HG03280 (cell line): ENCODE measurements at regions not wholly inside any gene's neighbourhood (a gene's known extent, or its start where the extent isn't known, plus 50 kb on each side); places are given as distances from the start of the nearest gene placed in this dataset.

Experiments
- ATAC-seq: cut with Tn5 transposase; IDR thresholded peaks from one replicate; pipeline ENCODE4 v1.9.1; 2021; ENCODE audit warnings: mild to moderate bottlenecking, moderate library complexity; ENCODE audit not compliant: unreplicated experiment

DNA sequence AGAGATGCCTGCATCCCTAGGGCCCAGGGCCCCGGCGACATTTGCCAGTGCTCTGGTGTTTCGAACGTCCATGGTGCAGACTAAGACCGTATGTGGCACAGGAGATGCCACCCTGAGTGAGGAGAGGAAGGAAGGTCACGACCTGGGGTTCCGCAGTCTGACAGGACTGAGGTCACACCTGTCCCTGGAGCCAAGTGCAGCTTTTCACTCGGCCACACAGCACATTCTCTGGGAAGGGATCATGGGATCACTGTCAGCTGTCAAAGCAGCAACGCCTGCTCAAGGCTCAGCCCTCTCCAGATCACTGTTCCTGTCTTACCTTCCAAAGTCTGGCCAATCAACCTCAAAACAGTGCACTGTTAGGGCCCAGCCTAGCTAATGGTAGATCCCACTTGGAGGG, 243.6 kb downstream of the SIPA1L2 start:
- ATAC-seq: no peak

DNA sequence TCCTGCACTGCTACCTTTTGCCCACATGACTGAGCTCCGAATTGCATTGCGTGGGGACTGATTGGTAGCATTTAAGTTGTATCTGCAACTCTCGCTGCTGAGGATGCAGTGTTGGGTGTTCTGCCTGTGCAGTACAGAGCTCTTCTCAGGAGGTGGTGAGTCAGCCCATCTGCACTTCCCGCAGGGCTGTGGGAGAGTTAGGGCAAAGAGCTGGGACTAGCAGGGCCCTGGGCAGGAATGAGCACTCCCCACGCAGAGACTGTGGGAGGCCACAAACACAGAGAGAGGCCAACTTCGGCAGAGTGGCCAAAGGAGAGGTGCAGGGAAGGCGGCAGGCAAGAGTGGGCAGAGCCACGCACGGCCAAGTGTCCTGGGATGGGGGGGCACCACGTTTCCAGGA, 244.7 kb downstream of the SIPA1L2 start:
- no peak for ATAC-seq

DNA sequence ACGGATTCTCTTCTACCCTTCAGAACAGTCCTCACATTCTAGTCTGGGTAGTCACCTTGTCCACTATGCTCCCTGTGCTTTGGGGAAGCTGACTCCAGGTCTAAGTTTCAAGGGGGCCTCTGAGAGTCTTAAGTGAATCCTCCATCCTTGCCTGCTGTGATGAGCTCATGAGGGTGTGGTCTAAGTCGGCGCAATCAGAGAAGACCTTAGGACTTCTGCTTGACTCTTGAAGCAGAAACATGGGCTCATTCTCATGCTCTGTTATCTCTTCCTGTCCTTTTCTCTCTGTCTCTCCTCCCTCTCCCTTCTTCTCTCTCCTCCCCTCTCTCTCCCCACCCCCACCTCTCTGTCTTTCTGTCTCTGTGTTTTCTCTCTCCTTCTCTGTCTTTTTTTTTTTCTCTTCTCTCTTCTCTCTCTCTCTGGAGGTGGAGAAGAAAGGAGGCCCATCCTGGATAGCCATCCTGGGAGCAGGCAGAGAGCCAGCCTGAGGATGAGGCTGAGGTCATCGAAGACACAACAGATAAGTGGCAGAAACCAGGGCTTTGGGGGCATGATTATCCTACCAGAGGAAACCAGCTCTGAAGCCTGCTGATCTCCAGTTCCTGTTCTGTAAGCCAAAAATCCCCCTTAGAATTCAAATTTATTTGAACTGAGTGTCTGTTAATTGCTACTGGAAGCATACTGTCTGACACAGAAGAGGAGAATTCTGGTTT, 245.6 kb downstream of the SIPA1L2 start:
- ATAC-seq: no peak

DNA sequence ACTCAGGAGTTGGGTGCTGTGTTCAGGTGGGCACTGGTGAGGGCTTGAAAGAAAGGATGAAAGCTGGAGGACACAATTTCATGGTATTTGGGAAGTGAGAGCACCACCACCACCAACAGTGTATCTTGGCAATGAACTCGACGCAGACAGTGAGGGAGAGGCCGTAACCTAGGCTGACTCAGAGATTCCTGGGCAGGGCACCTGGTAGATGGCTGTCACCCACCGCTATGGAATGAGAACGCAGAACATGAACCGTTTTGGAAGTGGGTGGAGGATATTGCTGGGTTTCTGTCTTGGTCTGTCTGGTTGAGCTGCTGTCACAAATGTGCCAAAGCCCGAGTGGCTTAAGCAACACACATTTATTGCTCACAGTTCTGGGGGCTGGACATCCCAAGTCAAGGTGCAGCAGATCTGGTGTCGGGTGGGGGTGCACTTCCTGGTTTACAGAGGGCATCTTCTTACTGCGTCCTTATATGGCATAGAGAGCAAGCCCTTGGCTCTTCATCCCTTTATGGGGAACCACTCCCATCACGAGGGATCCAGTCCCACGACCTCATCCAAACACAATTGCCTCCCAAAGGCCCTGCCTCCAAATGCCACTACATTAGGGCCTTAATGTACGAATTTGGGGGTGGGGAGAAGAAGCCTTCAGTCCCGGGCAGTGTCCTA, 246.3 kb downstream of the SIPA1L2 start:
- no peak for ATAC-seq

DNA sequence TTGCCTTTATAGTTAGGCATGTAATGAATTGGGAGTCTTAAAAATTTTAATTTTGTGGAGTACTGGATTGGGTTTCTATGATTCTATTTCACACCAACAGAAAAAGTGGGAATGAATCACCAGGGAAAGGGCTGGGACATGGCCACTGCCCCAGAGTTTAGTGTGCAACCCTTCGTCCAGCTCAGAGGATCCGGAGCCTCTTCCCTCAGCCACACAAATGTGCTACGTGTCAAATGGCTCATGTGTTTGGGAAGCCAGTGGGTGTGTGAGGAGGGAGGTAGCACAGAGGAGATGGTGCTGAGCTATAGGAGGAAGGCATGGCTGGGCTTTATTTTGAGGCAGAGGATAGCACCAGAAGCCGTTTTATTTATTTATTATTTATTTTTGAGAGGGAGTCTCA, 247.3 kb downstream of the SIPA1L2 start:
- ATAC-seq: no peak

DNA sequence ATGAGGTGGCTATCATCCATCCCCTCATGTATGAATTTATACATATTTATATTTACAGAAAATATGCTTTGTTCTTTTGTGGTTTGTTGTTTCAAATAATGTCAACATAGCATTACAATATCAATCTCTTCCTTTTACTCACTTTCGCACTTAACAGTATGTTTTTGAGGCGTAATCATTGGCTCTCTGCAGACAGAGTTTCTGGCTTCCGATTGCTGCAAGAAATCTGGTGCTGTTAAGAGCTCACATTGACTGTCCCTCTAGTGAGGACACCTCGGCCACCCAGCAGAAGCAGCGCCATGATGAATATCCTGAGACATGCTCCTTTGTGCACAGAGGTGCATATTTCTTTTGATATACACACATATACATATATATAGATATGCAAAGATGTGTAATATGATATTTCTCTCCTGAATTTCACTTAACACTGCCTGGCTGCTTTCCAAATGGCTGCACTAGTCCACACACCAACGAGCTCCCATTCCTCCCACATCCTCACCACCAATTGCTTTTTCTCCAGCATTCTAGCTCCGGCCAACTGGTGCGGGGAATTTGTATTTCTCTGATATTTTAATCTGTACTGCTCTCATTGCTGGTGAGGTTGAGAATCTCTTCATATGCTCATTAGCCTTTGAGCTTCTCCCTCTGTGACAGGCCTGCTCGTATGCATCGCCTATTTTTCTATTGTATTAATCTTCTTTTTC, 248.4 kb downstream of the SIPA1L2 start:
- no peak for ATAC-seq

DNA sequence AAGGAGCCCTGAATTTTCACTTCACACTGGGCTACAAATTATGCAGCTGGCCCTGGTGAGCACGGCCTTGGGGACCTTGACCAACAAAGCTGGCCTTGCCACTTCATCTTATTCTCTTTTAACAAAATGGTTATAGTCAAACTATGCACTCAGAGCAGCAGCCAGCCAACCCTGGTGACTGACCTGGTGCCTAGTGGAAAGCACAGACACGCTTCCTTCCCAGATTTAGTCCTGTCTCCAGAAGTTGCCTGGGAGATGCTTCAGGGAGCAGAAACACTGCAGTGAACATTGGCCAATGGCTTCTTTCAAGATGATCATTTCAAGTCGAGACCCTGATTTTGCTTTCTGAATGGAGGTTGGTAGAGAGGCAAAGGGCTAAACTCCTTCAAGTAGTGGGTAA, 249.3 kb downstream of the SIPA1L2 start:
- ATAC-seq: no peak

DNA sequence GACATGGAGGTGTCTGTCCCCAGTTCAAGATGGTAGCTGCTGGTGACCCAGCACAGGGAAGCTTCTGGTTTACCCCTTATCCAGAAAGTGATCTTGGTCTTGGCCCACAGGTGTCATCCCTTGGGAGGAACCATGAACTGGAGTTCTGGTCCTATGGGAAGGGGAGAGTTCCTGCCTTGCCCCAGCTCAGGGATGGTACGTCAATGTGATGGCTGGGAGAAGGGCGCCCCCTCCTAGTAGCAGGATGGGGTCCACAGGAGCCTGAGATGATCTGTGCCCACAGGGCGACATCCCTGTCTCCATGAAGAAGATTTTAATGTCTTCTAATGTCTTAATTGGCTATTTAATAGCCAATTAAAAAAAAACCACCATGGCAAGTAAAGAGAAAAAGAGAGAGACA, 249.8 kb downstream of the SIPA1L2 start:
- ATAC-seq: no peak

DNA sequence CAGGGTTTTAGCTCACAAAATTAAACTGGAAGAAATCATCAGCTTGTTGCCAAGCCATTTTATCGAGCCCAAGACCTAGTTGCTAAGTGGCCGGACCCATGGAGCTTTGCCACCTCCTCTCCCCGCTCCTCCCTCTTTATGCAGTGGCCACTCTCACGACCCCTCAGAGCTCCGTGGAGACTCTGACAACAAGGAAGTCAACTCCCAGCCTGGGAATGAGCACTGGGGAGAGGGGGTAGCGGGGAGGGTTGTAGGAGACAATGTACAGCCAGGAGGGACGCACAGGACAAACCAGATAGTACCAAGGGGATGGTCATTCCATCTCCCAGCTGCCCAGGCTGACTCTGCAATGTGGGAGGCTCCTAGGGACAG, 250.9 kb downstream of the SIPA1L2 start:
- no peak for ATAC-seq

DNA sequence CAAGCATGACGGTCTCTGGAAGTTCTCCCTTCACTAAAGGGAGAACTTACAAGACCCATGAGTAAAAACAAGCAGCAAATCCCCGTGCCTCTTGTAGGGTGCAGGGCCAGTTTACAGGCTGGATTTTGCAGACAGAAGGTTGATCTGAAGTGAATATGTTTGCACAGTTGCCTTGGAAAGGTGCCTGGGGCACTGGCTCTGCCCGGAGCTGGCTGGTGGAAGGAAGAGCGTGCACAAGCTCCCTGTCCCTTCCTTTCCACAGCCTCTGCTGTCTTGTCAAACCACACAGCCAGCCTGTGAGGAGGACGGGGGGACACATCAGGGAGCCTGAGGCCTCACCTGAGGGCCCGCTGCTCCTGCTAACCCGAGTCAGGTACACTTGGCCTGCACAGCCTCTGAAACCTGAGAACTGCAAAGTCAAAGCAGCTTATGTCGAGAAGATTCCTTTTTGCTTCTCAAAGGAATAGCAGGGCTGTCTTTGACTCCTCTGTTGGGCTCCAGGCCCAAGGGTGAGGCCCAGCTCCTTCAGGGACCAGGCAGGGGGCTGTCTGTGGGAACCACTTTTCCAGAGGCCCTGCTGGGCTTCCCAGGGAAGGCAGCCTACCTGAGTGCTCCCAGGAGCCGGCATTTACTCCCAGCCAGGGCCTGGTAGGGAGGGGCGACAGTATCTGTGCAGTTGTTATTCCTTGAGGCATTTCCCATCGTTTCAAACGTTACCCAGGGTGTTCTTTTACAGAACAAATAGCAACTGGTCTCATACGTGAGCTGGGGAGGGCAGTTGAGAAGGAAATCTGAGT, 251.5 kb downstream of the SIPA1L2 start:
- ATAC-seq: no peak

DNA sequence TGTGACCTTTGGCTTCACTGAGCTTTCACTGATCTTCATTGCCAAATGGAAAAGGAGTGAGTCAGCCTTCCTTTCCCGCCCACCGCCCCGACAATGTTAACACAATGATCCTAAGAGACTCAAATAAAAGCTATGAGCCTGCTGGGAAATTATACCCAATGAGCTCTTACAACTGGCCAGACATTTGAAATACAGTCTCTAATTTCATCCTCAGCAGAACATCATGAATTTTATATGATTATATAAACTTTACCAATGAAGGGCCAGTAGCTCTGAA, 252.5 kb downstream of the SIPA1L2 start:
- no peak for ATAC-seq

DNA sequence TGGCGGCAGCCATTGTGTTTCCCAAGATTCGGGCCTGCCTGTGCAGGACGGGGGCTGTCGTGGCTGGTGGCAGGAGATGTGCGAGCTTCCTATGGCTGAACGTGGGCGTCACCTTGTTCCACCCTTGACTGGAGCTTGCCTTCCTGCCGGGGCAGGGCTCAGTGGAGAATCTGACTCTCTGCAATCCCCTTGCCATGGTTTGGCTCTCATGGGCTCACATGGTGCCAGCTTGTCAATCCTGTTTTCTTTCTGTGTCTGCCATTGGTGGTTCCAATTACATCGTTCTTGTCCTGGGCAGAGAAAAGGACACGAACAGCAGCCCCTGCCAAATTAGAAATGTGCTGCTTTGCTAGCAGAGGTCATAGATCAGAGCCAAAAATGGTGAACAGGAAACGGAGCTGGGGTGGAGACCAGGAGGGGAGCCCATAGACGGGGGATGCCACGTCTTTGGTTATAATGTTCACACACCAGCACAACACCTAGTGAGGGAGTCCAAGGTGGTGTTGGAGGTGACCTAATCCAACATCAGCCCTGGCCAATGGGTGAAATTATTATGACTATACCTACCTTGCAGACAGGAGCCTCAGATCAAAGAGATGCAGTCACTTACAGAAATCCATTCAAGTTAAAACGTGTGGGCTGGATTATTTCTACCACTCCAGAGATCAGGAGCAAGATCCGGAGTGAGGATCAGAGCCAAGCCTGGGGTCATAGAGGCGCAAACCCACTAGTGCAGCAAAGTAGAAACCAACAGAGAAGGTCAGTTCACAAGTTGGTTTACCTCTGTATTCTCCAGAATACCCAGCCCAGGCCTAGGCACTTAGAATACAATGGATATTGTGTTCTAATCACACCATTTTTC, 253.1 kb downstream of the SIPA1L2 start:
- no peak for ATAC-seq

DNA sequence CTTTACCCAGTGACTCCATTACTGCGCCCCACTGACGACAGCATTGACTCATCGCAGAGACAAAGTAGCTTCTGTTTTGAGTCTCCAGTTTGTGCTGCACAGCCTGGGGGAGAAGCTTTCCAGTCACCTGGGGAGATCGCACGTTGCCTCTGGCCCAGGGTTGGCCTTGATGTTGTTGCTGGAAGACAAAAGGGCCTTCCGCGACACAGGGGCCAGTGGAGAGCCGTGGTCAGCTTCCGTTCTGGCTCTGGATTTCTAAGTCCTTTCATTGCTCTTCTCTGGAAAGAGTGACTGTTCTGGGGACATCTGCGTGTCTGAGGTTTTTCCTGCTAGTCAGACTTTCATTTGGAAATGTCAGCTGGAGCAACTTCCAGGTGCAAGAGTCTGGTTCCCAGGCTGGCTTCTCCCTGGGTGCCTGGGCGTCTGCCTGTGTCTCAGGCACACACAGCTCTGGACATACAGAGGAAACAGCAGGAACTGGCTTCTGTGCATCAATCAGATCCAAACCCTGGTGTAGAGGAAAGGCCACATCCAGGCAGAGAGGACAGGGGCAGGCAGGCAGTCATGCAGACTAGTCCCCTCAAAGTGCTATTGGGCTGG, 257.0 kb downstream of the SIPA1L2 start:
- no peak for ATAC-seq

DNA sequence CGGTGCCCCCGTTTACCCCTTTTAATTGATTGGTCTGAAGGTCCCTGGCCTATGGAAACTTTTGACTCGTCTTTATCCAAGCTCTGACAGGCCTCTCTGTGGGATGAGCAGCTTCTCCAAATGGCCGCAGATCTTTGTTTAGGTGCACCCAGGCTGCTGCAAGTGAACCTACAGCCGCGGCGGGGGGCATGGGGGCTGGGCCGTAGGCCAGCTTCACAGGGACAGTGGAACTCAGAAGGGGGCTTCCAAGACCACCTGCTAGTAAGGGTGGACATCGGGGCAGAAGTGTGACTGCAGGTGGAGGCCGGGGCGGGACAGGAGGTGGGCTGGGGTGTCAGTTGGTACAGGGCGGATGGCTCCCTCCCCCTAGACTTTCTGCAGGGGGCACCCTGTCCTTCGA, 257.5 kb downstream of the SIPA1L2 start:
- ATAC-seq: no peak

DNA sequence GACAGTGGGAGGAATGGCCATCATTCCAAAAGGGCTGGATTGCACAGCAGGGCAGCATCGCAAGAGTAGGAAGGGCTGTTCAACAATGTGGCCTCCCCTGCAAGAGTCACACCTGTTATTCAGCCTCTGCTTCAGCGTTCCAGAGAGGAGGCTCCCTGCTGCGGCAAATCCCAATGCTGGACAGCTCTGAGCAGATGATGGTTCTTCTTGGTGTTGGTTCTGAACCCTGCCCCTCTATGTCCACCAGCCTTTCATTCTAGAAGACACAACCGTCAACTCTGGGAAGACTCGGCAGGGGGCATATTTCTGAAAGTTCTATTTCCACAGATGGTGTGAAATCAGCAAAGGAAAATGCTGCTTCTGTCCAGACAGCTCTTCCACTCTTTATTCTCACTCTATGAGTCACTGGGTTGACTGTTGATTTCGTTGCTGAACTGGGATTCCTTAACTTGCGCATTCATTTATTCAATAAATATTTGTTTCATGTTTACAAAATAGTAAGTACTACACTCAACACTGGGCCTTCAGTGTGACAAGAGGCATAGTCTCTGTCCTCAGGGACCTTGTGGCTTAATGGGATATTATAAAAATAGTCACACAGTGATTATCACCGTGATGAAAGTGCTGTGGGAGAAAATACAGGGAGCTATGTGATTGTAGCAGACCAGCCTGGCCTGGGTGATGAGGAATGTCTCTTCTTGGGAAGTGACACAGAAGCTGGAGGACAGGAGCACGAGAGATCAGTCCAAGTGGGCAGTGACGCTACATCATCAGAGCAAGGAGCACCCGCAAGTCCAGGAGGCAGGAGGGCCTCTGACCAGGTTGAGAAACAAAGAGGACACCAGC, 260.3 kb downstream of the SIPA1L2 start:
- ATAC-seq: no peak

DNA sequence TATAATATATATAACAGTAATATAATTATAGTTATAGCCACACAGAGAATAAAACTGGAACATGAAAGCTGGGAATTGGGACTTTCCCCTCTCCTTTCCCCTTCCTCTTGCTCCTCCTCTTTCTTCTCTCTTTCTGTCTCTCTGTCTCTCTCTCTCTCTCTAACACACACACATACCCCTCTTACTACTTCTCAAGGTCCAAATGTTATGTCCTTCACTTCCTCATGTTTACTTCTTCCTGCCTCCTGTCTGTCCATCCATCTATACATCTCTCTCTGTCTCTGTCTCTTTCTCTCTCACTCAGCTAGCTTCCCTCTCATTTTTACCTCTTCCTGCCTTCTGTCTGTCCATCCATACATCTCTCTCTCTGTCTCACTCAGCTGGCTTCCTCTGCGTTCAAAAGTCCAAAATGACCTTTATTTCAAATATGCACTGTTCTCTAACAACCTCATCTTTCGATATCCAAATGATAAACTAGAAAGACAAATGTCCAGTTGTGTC, 261.1 kb downstream of the SIPA1L2 start:
- ATAC-seq: no peak

DNA sequence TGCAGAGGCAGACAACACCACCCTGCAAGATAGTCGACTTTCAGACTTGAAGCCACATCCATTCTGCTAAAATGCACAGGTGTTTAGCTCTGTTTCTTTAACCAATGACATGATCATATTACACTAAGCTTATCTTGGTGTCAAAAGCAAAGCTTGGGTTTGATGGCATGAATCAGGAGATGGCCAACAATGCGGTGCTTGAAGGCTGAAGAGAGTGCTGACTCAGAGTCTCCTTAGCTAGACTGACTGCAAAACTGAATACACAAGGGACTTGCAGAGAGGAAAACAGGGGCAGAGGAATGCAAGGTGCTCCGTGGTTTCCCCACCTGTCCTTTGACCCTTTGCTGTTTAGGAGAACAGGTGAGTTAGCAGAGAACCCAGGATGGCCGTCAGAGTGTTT, 262.6 kb downstream of the SIPA1L2 start:
- ATAC-seq: no peak

DNA sequence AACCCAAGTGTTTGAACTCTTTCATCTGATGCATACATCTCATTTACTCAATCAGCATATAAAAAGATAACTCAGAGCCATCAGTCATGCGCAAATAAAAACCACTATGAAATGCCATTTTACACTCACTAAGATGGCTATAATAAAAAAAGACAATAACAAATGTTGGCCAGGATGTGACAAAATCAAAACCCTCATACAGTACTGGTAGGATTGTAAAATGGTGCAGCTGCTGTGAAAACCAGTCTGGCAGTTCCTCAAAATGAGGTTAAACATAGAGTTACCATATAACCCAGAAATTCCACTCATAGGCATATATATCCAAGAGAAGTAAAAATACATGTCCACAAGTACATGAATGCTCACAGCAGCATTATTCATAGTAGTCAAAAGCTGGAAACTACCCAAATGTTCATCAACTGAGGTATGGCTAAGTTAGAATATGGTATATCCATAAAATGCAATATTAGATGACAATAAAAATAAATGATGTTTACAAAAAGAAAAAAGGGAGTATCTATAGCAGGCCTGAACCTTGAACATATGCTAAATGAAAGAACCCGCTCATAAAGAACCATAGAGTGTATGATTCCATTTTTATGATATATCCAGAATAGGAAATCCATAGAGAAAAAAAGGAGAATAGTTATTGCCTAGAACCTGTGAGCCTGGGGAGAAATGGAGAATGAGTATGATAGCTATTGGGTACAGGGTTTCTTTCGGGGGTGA, 265.1 kb downstream of the SIPA1L2 start:
- ATAC-seq: no peak

DNA sequence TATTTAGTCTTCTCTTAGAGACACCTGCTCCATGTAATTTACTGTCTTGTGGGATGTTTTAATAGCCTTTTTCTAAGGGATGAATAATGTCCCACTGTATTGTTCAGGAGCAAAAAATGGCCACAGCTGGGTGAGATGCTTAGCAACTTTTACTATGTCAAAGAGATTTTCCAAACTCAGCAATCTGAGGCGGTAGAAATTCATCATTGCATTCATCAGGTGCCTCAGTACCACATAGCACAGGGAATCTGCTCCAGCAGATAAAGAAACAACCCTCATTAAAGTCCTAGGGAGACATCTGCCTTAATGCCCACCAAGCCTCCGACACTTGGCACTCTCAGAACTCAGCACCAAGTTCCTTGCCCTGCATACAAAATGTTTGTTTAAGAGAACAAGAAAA, 266.9 kb downstream of the SIPA1L2 start:
- no peak for ATAC-seq
